Adrenal gland (tissue), 5 donors: ENCODE measurements at regions not wholly inside any gene's neighbourhood (a gene's known extent, or its start where the extent isn't known, plus 50 kb on each side); places are given as distances from the start of the nearest gene placed in this dataset.

ENCODE experiments used
- CTCF ChIP-seq, 6 experiments: fragments of 450-650 bp in 4 of 6; fragments of 200-600 bp in 2 of 6; sonication (generic) in 1 of 6; IDR thresholded peaks; 1 replicate in 5 of 6; 2 replicates in 1 of 6; pipeline versions ENCODE4 v1.5.1 to v1.8.0; 2016 to 2021; ENCODE audit warnings: antibody characterized with exemption in 6 of 6, mild to moderate bottlenecking in 2 of 6, moderate library complexity in 1 of 6
- POLR2A ChIP-seq, 2 donors: fragments of 450-650 bp; IDR thresholded peaks; one replicate each; pipeline ENCODE4 v1.6.1; 2017; ENCODE audit warnings: antibody characterized with exemption in 2 of 2, mild to moderate bottlenecking in 2 of 2, moderate library complexity in 1 of 2
- donor health status: DM: no; HTN: no; CAD: no.

- no peak for TF ChIP-seq POLR2A (IDR thresholded peaks at IDR 0.05)
- TF ChIP-seq CTCF (IDR thresholded peaks at IDR 0.05) = no peak
Observed at GRCh38 chr3:184489268-184489841, 72.2 kb upstream of the EPHB3 start.
